ENCODE measurements at regions not wholly inside any gene's neighbourhood (a gene's known extent, or its start where the extent isn't known, plus 50 kb on each side); places are given as distances from the start of the nearest gene placed in this dataset.
"Not testable (repeated sequence)": the region's sequence is repeated elsewhere in the genome, so short reads cannot be mapped to it uniquely, and the experiment has no call there.

GRCh38 chr17:45666046-45666600 lies 118.0 kb upstream of the CRHR1 start:
- in situ Hi-C loops (cut with MboI; ENCODE audit: low sequenced_read_pairs, unreplicated experiment), result no loop called here
- DNase-seq (ENCODE audit: low spot score), result no peak
- TF ChIP-seq CTCF (IDR thresholded peaks at IDR 0.05; ENCODE audit: borderline replicate concordance, control extremely low read depth, extremely low read depth, insufficient read depth, missing control alignments), result no peak

GRCh38 chr17:45666641-45667040 lies 117.5 kb upstream of the CRHR1 start:
- no peak for TF ChIP-seq CTCF (IDR thresholded peaks at IDR 0.05; ENCODE audit: borderline replicate concordance, control extremely low read depth, extremely low read depth, insufficient read depth, missing control alignments)
- no peak for DNase-seq (ENCODE audit: low spot score)
- in situ Hi-C loops (cut with MboI; ENCODE audit: low sequenced_read_pairs, unreplicated experiment), result no loop called here

GRCh38 chr17:45667591-45668171 lies 116.4 kb upstream of the CRHR1 start:
- no peak for TF ChIP-seq CTCF (IDR thresholded peaks at IDR 0.05; ENCODE audit: borderline replicate concordance, control extremely low read depth, extremely low read depth, insufficient read depth, missing control alignments)
- no peak for DNase-seq (ENCODE audit: low spot score)
- in situ Hi-C loops (cut with MboI; ENCODE audit: low sequenced_read_pairs, unreplicated experiment), result no loop called here

GRCh38 chr17:45668316-45668715 lies 115.8 kb upstream of the CRHR1 start:
- in situ Hi-C loops (cut with MboI; ENCODE audit: low sequenced_read_pairs, unreplicated experiment), result no loop called here
- TF ChIP-seq CTCF (IDR thresholded peaks at IDR 0.05; ENCODE audit: borderline replicate concordance, control extremely low read depth, extremely low read depth, insufficient read depth, missing control alignments), result no peak
- no peak for DNase-seq (ENCODE audit: low spot score)

GRCh38 chr17:45672301-45672700 lies 111.8 kb upstream of the CRHR1 start:
- no peak for DNase-seq (ENCODE audit: low spot score)
- TF ChIP-seq CTCF (IDR thresholded peaks at IDR 0.05; ENCODE audit: borderline replicate concordance, control extremely low read depth, extremely low read depth, insufficient read depth, missing control alignments), result no peak
- in situ Hi-C loops (cut with MboI; ENCODE audit: low sequenced_read_pairs, unreplicated experiment), result no loop called here

- no peak for DNase-seq (ENCODE audit: low spot score)
- in situ Hi-C loops (cut with MboI; ENCODE audit: low sequenced_read_pairs, unreplicated experiment), result no loop called here
- no peak for TF ChIP-seq CTCF (IDR thresholded peaks at IDR 0.05; ENCODE audit: borderline replicate concordance, control extremely low read depth, extremely low read depth, insufficient read depth, missing control alignments)
Observed at GRCh38 chr17:45672792-45673191, 111.3 kb upstream of the CRHR1 start.

- in situ Hi-C loops (cut with MboI; ENCODE audit: low sequenced_read_pairs, unreplicated experiment); DNase-seq (ENCODE audit: low spot score): not testable (repeated sequence)
Observed at GRCh38 chr17:45673759-45674158, 110.4 kb upstream of the CRHR1 start.

Measured in GM13976 (cell line).